CD8-positive, alpha-beta memory T cell (primary cell): ENCODE measurements at regions not wholly inside any gene's neighbourhood (a gene's known extent, or its start where the extent isn't known, plus 50 kb on each side); places are given as distances from the start of the nearest gene placed in this dataset.
"Not testable (repeated sequence)": the region's sequence is repeated elsewhere in the genome, so short reads cannot be mapped to it uniquely, and the experiment has no call there.

Source experiments
- CTCF ChIA-PET: fragments of 350-600 bp; sonication (Branson Sonifier 250); formaldehyde crosslinking; loops from one replicate; lab custom pipeline; 2021; ENCODE audit warnings: antibody characterized with exemption; lab: Charles Lee
- POLR2A ChIA-PET: fragments of 350-600 bp; sonication (Branson Sonifier 250); formaldehyde crosslinking; loops from one replicate; lab custom pipeline; 2021; ENCODE audit warnings: antibody characterized with exemption; lab: Charles Lee
- DNase-seq, 5 donors: peaks; one replicate each; pipeline versions ENCODE4 v3.0.0 to v3.0.0-alpha.2; 2020 to 2022; ENCODE audit warnings: mixed read lengths in 1 of 5
- H3K27ac ChIP-seq: one replicate; pipeline ENCODE4 v1.7.0; 2013; ENCODE audit warnings: low read depth, mild to moderate bottlenecking, low read length, moderate library complexity
- H3K27me3 ChIP-seq: 2 replicates; pipeline ENCODE4 v1.7.0; 2013; ENCODE audit warnings: low read length, mild to moderate bottlenecking; ENCODE audit not compliant: insufficient read depth, poor library complexity, severe bottlenecking
- H3K36me3 ChIP-seq: 2 replicates; pipeline ENCODE4 v1.7.0; 2013; ENCODE audit warnings: mild to moderate bottlenecking, low read length, moderate library complexity; ENCODE audit not compliant: insufficient read depth
- H3K4me1 ChIP-seq: 2 replicates; pipeline ENCODE4 v1.7.0; 2013; ENCODE audit warnings: mild to moderate bottlenecking, low read length, moderate library complexity; ENCODE audit not compliant: insufficient read depth
- H3K4me3 ChIP-seq: 2 replicates; pipeline ENCODE4 v1.7.0; 2013; ENCODE audit warnings: mild to moderate bottlenecking, low read length
- H3K9me3 ChIP-seq: 2 replicates; pipeline ENCODE4 v1.7.0; 2013; ENCODE audit warnings: mild to moderate bottlenecking, low read length
- H3K27ac Mint-ChIP-seq, 8 donors: one replicate each; pipeline ENCODE4 v1.8.0; 2020 to 2021; ENCODE audit warnings: mixed read lengths in 8 of 8, mild to moderate bottlenecking in 6 of 8, inconsistent platforms in 3 of 8, moderate library complexity in 3 of 8
- H3K27me3 Mint-ChIP-seq, 2 donors: one replicate each; pipeline ENCODE4 v1.8.0; 2020 to 2021; ENCODE audit warnings: mixed read lengths in 2 of 2, mild to moderate bottlenecking in 1 of 2, moderate library complexity in 1 of 2
- H3K36me3 Mint-ChIP-seq, 3 donors: one replicate each; pipeline ENCODE4 v1.8.0; 2020 to 2021; ENCODE audit warnings: mixed read lengths in 3 of 3, inconsistent platforms in 1 of 3, mild to moderate bottlenecking in 1 of 3
- H3K4me1 Mint-ChIP-seq, 3 donors: one replicate each; pipeline ENCODE4 v1.8.0; 2020 to 2021; ENCODE audit warnings: mixed read lengths in 3 of 3, inconsistent platforms in 1 of 3, mild to moderate bottlenecking in 1 of 3
- H3K4me3 Mint-ChIP-seq, 7 donors: one replicate each; pipeline ENCODE4 v1.8.0; 2020 to 2021; ENCODE audit warnings: mixed read lengths in 7 of 7, mild to moderate bottlenecking in 6 of 7, moderate library complexity in 4 of 7, inconsistent platforms in 2 of 7
- H3K9me3 Mint-ChIP-seq, 5 donors: one replicate each; pipeline ENCODE4 v1.8.0; 2020 to 2022; ENCODE audit warnings: mixed read lengths in 5 of 5, mild to moderate bottlenecking in 3 of 5, moderate library complexity in 2 of 5, inconsistent platforms in 1 of 5

GRCh38 chr15:96166223-96167200, 164.0 kb upstream of the NR2F2 start:
- no peaks in the 10 kb centered on the region for H3K4me1 ChIP-seq
- no peak overlapping the region for H3K4me3 Mint-ChIP-seq
- no peaks in the 10 kb centered on the region for H3K27me3 ChIP-seq
- no peak overlapping the region for H3K4me3 ChIP-seq
- no peaks in the 10 kb centered on the region for H3K36me3 ChIP-seq
- no peak overlapping the region for H3K27ac ChIP-seq
- H3K9me3 Mint-ChIP-seq: peaks cover 0 to 2% (median 0%) of the 10 kb centered on the region in 5 donors
- no peaks in the 10 kb centered on the region for H3K9me3 ChIP-seq
- ChIA-PET POLR2A (no interaction called here), CTCF (no interaction called here)
- DNase-seq: no peak
- H3K4me1 Mint-ChIP-seq: no peaks in the 10 kb centered on the region
- no peaks in the 10 kb centered on the region for H3K36me3 Mint-ChIP-seq
- H3K27me3 Mint-ChIP-seq: peaks cover 5 to 35% of the 10 kb centered on the region in 2 donors
- H3K27ac Mint-ChIP-seq: no peak overlapping the region

- POLR2A ChIA-PET, H3K36me3 Mint-ChIP-seq, H3K27me3 ChIP-seq, H3K4me1 ChIP-seq, H3K27ac Mint-ChIP-seq, H3K36me3 ChIP-seq, CTCF ChIA-PET, H3K4me3 Mint-ChIP-seq, H3K9me3 ChIP-seq, H3K9me3 Mint-ChIP-seq, H3K4me1 Mint-ChIP-seq, H3K4me3 ChIP-seq, DNase-seq, H3K27ac ChIP-seq: not testable (repeated sequence)
- peaks cover 2 to 27% of the 10 kb centered on the region in 2 donors for H3K27me3 Mint-ChIP-seq
These were observed 159.9 kb upstream of the NR2F2 start for GRCh38 chr15:96170616-96170978.

GRCh38 chr15:96170979-96171739, 159.3 kb upstream of the NR2F2 start:
- peaks cover 0 to 2% (median 0%) of the 10 kb centered on the region in 5 donors for H3K9me3 Mint-ChIP-seq
- no peaks in the 10 kb centered on the region for H3K36me3 Mint-ChIP-seq
- Histone ChIP-seq H3K4me1 (no peaks in the 10 kb centered on the region), H3K27ac (no peak overlapping the region), H3K36me3 (no peaks in the 10 kb centered on the region), H3K4me3 (no peak overlapping the region), H3K9me3 (no peaks in the 10 kb centered on the region), H3K27me3 (no peaks in the 10 kb centered on the region)
- no peak overlapping the region for H3K27ac Mint-ChIP-seq
- DNase-seq: no peak
- CTCF ChIA-PET: no interaction called here
- POLR2A ChIA-PET: no interaction called here
- H3K27me3 Mint-ChIP-seq: peaks cover 5 to 27% of the 10 kb centered on the region in 2 donors
- no peaks in the 10 kb centered on the region for H3K4me1 Mint-ChIP-seq
- H3K4me3 Mint-ChIP-seq: no peak overlapping the region

- ChIA-PET CTCF (no interaction called here), POLR2A (no interaction called here)
- Mint-ChIP-seq H3K27ac (no peak overlapping the region), H3K4me3 (no peak overlapping the region), H3K27me3 (peaks cover 5 to 22% of the 10 kb centered on the region in 2 donors), H3K4me1 (no peaks in the 10 kb centered on the region), H3K36me3 (no peaks in the 10 kb centered on the region), H3K9me3 (peaks cover 0 to 2% (median 0%) of the 10 kb centered on the region in 5 donors)
- no peak for DNase-seq
- no peaks in the 10 kb centered on the region for H3K4me1 ChIP-seq
- H3K36me3 ChIP-seq: no peaks in the 10 kb centered on the region
- no peaks in the 10 kb centered on the region for H3K27me3 ChIP-seq
- no peaks in the 10 kb centered on the region for H3K9me3 ChIP-seq
- H3K4me3 ChIP-seq: no peak overlapping the region
- no peak overlapping the region for H3K27ac ChIP-seq
These were observed 158.6 kb upstream of the NR2F2 start for GRCh38 chr15:96171853-96172296.

- no peak overlapping the region for H3K4me3 ChIP-seq
- no peak overlapping the region for H3K27ac Mint-ChIP-seq
- no peaks in the 10 kb centered on the region for H3K27me3 ChIP-seq
- ChIA-PET CTCF (no interaction called here), POLR2A (no interaction called here)
- H3K9me3 ChIP-seq: no peaks in the 10 kb centered on the region
- H3K4me3 Mint-ChIP-seq: no peak overlapping the region
- no peaks in the 10 kb centered on the region for H3K36me3 ChIP-seq
- H3K27ac ChIP-seq: no peak overlapping the region
- no peaks in the 10 kb centered on the region for H3K36me3 Mint-ChIP-seq
- peaks cover 5 to 19% of the 10 kb centered on the region in 2 donors for H3K27me3 Mint-ChIP-seq
- H3K4me1 ChIP-seq: no peaks in the 10 kb centered on the region
- H3K9me3 Mint-ChIP-seq: peaks cover 0 to 2% (median 0%) of the 10 kb centered on the region in 5 donors
- H3K4me1 Mint-ChIP-seq: no peaks in the 10 kb centered on the region
- no peak for DNase-seq
These were observed 158.1 kb upstream of the NR2F2 start for GRCh38 chr15:96172417-96172816.

- H3K36me3 Mint-ChIP-seq: no peaks in the 10 kb centered on the region
- no peak overlapping the region for H3K4me3 Mint-ChIP-seq
- H3K4me1 Mint-ChIP-seq: no peaks in the 10 kb centered on the region
- no peak overlapping the region for H3K27ac Mint-ChIP-seq
- ChIA-PET CTCF (no interaction called here), POLR2A (no interaction called here)
- H3K27ac ChIP-seq: no peak overlapping the region
- no peak overlapping the region for H3K4me3 ChIP-seq
- DNase-seq: no peak
- H3K9me3 ChIP-seq: no peaks in the 10 kb centered on the region
- no peaks in the 10 kb centered on the region for H3K4me1 ChIP-seq
- H3K9me3 Mint-ChIP-seq: peaks cover 0 to 2% (median 0%) of the 10 kb centered on the region in 5 donors
- H3K27me3 ChIP-seq: no peaks in the 10 kb centered on the region
- H3K36me3 ChIP-seq: no peaks in the 10 kb centered on the region
- peaks cover 4 to 9% of the 10 kb centered on the region in 2 donors for H3K27me3 Mint-ChIP-seq
These were observed 153.7 kb upstream of the NR2F2 start for GRCh38 chr15:96176831-96177230.

GRCh38 chr15:96177279-96177678, 153.2 kb upstream of the NR2F2 start:
- no peaks in the 10 kb centered on the region for H3K36me3 Mint-ChIP-seq
- H3K9me3 ChIP-seq: no peaks in the 10 kb centered on the region
- CTCF ChIA-PET: no interaction called here
- H3K4me1 Mint-ChIP-seq: no peaks in the 10 kb centered on the region
- H3K4me3 Mint-ChIP-seq: no peak overlapping the region
- H3K4me3 ChIP-seq: no peak overlapping the region
- H3K9me3 Mint-ChIP-seq: peaks cover 0 to 2% (median 0%) of the 10 kb centered on the region in 5 donors
- H3K27ac Mint-ChIP-seq: no peak overlapping the region
- H3K27me3 ChIP-seq: no peaks in the 10 kb centered on the region
- H3K27ac ChIP-seq: no peak overlapping the region
- POLR2A ChIA-PET: no interaction called here
- H3K27me3 Mint-ChIP-seq: peaks cover 4 to 10% of the 10 kb centered on the region in 2 donors
- no peaks in the 10 kb centered on the region for H3K36me3 ChIP-seq
- DNase-seq: no peak
- H3K4me1 ChIP-seq: no peaks in the 10 kb centered on the region
